ENCODE measurements at regions not wholly inside any gene's neighbourhood (a gene's known extent, or its start where the extent isn't known, plus 50 kb on each side); places are given as distances from the start of the nearest gene placed in this dataset.

- TF ChIP-seq EZH2phosphoT487 (IDR thresholded peaks at IDR 0.05; ENCODE audit: borderline replicate concordance) (no peak), CTCF (conservative IDR thresholded peaks at IDR 0.05; ENCODE audit: low read length) (no peak)
- H3K9ac ChIP-seq (ENCODE audit: low read depth, low read length, poor library complexity, severe bottlenecking), result no peak overlapping the region
- H3F3A ChIP-seq (ENCODE audit: low read depth), result no peaks in the 10 kb centered on the region
- no peaks in the 10 kb centered on the region for H3K9me3 ChIP-seq (ENCODE audit: insufficient read depth, low read depth, low read length)
- H2AFZ ChIP-seq (ENCODE audit: low read length), result no peak overlapping the region
- H3K4me1 ChIP-seq (ENCODE audit: insufficient read depth, low read length, poor library complexity, severe bottlenecking), result no peaks in the 10 kb centered on the region
- no peaks in the 10 kb centered on the region for H3K27me3 ChIP-seq (ENCODE audit: insufficient read depth, low read length, poor library complexity, severe bottlenecking)
- no peaks in the 10 kb centered on the region for H3K36me3 ChIP-seq (ENCODE audit: insufficient read depth, low read length)
- no peaks in the 10 kb centered on the region for H3K9me2 ChIP-seq (replicated peaks; ENCODE audit: low read depth, low read length)
- no peaks in the 10 kb centered on the region for H4K20me1 ChIP-seq (ENCODE audit: insufficient read depth, low read length, poor library complexity, severe bottlenecking)
- no peak overlapping the region for H3K4me2 ChIP-seq (ENCODE audit: low read depth, low read length, poor library complexity, severe bottlenecking)
- no peaks in the 10 kb centered on the region for H3K79me2 ChIP-seq (ENCODE audit: insufficient read depth, low read length)
- no peak overlapping the region for H3K4me3 ChIP-seq (ENCODE audit: low read length, poor library complexity, severe bottlenecking)
Observed at GRCh38 chr4:115844180-115844579, 730.8 kb upstream of the NDST4 start.

GRCh38 chr4:115841871-115842270, 728.5 kb upstream of the NDST4 start:
- H3K4me2 ChIP-seq (ENCODE audit: low read depth, low read length, poor library complexity, severe bottlenecking), result no peak overlapping the region
- no peak overlapping the region for H3K4me3 ChIP-seq (ENCODE audit: low read length, poor library complexity, severe bottlenecking)
- H3K27me3 ChIP-seq (ENCODE audit: insufficient read depth, low read length, poor library complexity, severe bottlenecking), result no peaks in the 10 kb centered on the region
- no peak overlapping the region for H2AFZ ChIP-seq (ENCODE audit: low read length)
- H3K9ac ChIP-seq (ENCODE audit: low read depth, low read length, poor library complexity, severe bottlenecking), result no peak overlapping the region
- no peaks in the 10 kb centered on the region for H4K20me1 ChIP-seq (ENCODE audit: insufficient read depth, low read length, poor library complexity, severe bottlenecking)
- H3K79me2 ChIP-seq (ENCODE audit: insufficient read depth, low read length), result no peaks in the 10 kb centered on the region
- no peaks in the 10 kb centered on the region for H3K9me3 ChIP-seq (ENCODE audit: insufficient read depth, low read depth, low read length)
- H3F3A ChIP-seq (ENCODE audit: low read depth), result no peaks in the 10 kb centered on the region
- H3K36me3 ChIP-seq (ENCODE audit: insufficient read depth, low read length), result no peaks in the 10 kb centered on the region
- no peaks in the 10 kb centered on the region for H3K9me2 ChIP-seq (replicated peaks; ENCODE audit: low read depth, low read length)
- TF ChIP-seq EZH2phosphoT487 (IDR thresholded peaks at IDR 0.05; ENCODE audit: borderline replicate concordance) (no peak), CTCF (conservative IDR thresholded peaks at IDR 0.05; ENCODE audit: low read length) (no peak)
- no peaks in the 10 kb centered on the region for H3K4me1 ChIP-seq (ENCODE audit: insufficient read depth, low read length, poor library complexity, severe bottlenecking)

- H3K4me2 ChIP-seq (ENCODE audit: low read depth, low read length, poor library complexity, severe bottlenecking), result no peak overlapping the region
- TF ChIP-seq CTCF (conservative IDR thresholded peaks at IDR 0.05; ENCODE audit: low read length) (no peak), EZH2phosphoT487 (IDR thresholded peaks at IDR 0.05; ENCODE audit: borderline replicate concordance) (no peak)
- no peaks in the 10 kb centered on the region for H3K9me2 ChIP-seq (replicated peaks; ENCODE audit: low read depth, low read length)
Observed at GRCh38 chr4:115834441-115834840, 721.0 kb upstream of the NDST4 start.

More at GRCh38 chr4:115834441-115834840, 721.0 kb upstream of the NDST4 start:
- Histone ChIP-seq H3K4me1 (ENCODE audit: insufficient read depth, low read length, poor library complexity, severe bottlenecking) (no peaks in the 10 kb centered on the region), H3K27me3 (ENCODE audit: insufficient read depth, low read length, poor library complexity, severe bottlenecking) (no peaks in the 10 kb centered on the region), H3K9me3 (ENCODE audit: insufficient read depth, low read depth, low read length) (no peaks in the 10 kb centered on the region), H3F3A (ENCODE audit: low read depth) (no peaks in the 10 kb centered on the region), H4K20me1 (ENCODE audit: insufficient read depth, low read length, poor library complexity, severe bottlenecking) (no peaks in the 10 kb centered on the region), H3K4me3 (ENCODE audit: low read length, poor library complexity, severe bottlenecking) (no peak overlapping the region), H3K9ac (ENCODE audit: low read depth, low read length, poor library complexity, severe bottlenecking) (no peak overlapping the region), H3K36me3 (ENCODE audit: insufficient read depth, low read length) (no peaks in the 10 kb centered on the region), H2AFZ (ENCODE audit: low read length) (no peak overlapping the region), H3K79me2 (ENCODE audit: insufficient read depth, low read length) (no peaks in the 10 kb centered on the region)
